K562 (cell line): ENCODE measurements at regions not wholly inside any gene's neighbourhood (a gene's known extent, or its start where the extent isn't known, plus 50 kb on each side); places are given as distances from the start of the nearest gene placed in this dataset.

ENCODE experiments used
- CBX2 ChIP-seq: fragments of 200-600 bp; sonication (generic); IDR thresholded peaks from one replicate; pipeline ENCODE4 v1.6.1; 2012; ENCODE audit warnings: mild to moderate bottlenecking, low read length, inconsistent platforms; ENCODE audit not compliant: insufficient read depth, poor library complexity, severe bottlenecking
- DIDO1 ChIP-seq: fragments of 450-650 bp; IDR thresholded peaks from 2 replicates; pipeline ENCODE4 v1.6.1; 2016; ENCODE audit warnings: low read depth, missing biosample characterization, missing genetic modification characterization
- FOS ChIP-seq: IDR thresholded peaks from 3 replicates; pipeline ENCODE4 v1.6.1; 2011; ENCODE audit not compliant: insufficient read length; ENCODE audit errors: extremely low read depth
- HDGF ChIP-seq: fragments of 450-650 bp; IDR thresholded peaks from 2 replicates; pipeline ENCODE4 v1.6.1; 2016
- MAFF ChIP-seq: IDR thresholded peaks from 2 replicates; pipeline ENCODE4 v1.6.1; 2012; ENCODE audit warnings: low read length, improper control_type of control experiment
- MAFG ChIP-seq: fragments of 450-650 bp; conservative IDR thresholded peaks from 2 replicates; pipeline ENCODE4 v1.6.1; 2016; ENCODE audit warnings: missing genetic modification characterization, missing compliant biosample characterization
- RBM25 ChIP-seq: fragments of 200-400 bp; formaldehyde crosslinking; IDR thresholded peaks from 2 replicates; pipeline ENCODE4 v1.6.1; 2018; ENCODE audit warnings: low read length, low read depth, moderate library complexity; ENCODE audit not compliant: severe bottlenecking
- SAFB ChIP-seq: fragments of 200-400 bp; formaldehyde crosslinking; IDR thresholded peaks from 2 replicates; pipeline ENCODE4 v1.6.1; 2017; ENCODE audit warnings: low read depth, low read length, borderline replicate concordance
- ZC3H4 ChIP-seq: sonication (generic); formaldehyde crosslinking; IDR thresholded peaks from 2 replicates; pipeline ENCODE4 v1.9.0; 2021; ENCODE audit warnings: missing genetic modification reagents, borderline replicate concordance
- ZNF217 ChIP-seq: sonication (generic); formaldehyde crosslinking; IDR thresholded peaks from 2 replicates; pipeline ENCODE4 v1.8.0; 2022; ENCODE audit warnings: mild to moderate bottlenecking, missing genetic modification reagents
- ZNF24 ChIP-seq: fragments of 450-650 bp; IDR thresholded peaks from 2 replicates; pipeline ENCODE4 v1.6.1; 2016
- ZNF445 ChIP-seq: fragments of 250-450 bp; sonication (Bioruptor Pico); IDR thresholded peaks from 2 replicates; pipeline ENCODE4 v1.4.0; 2020; ENCODE audit warnings: low read depth, mild to moderate bottlenecking, moderate library complexity
- ZNF699 ChIP-seq: fragments of 250-450 bp; sonication (Bioruptor Pico); IDR thresholded peaks from 2 replicates; pipeline ENCODE4 v1.8.0; 2021; ENCODE audit warnings: mild to moderate bottlenecking, moderate library complexity; ENCODE audit not compliant: insufficient replicate concordance
- TF ChIP-seq, protein P1 (sequence below): fragments of 250-450 bp; sonication (Bioruptor Pico); IDR thresholded peaks from 2 replicates; pipeline ENCODE4 v1.4.0; 2020; ENCODE audit warnings: borderline replicate concordance
- TF ChIP-seq, protein P2 (sequence below): fragments of 250-450 bp; sonication (Bioruptor Pico); IDR thresholded peaks from 2 replicates; pipeline ENCODE4 v1.5.0; 2021; ENCODE audit warnings: mild to moderate bottlenecking, borderline replicate concordance
- TF ChIP-seq, protein P3 (sequence below): fragments of 250-450 bp; sonication (Bioruptor Pico); IDR thresholded peaks from 2 replicates; pipeline ENCODE4 v1.8.0; 2022; ENCODE audit warnings: moderate library complexity, mild to moderate bottlenecking, inconsistent platforms
- TF ChIP-seq, protein P4 (sequence below), 2 experiments: fragments of 450-650 bp in 1 of 2; IDR thresholded peaks; 2 replicates each; pipeline ENCODE4 v1.6.1; 2011 to 2017; ENCODE audit warnings: low read depth in 2 of 2, antibody characterized with exemption in 1 of 2, borderline replicate concordance in 1 of 2, low read length in 1 of 2, mild to moderate bottlenecking in 1 of 2, mixed read lengths in 1 of 2; ENCODE audit not compliant: control insufficient read depth in 1 of 2
- TF ChIP-seq, protein P5 (sequence below): fragments of 250-450 bp; sonication (Bioruptor Pico); IDR thresholded peaks from 2 replicates; pipeline ENCODE4 v1.9.0; 2021; ENCODE audit warnings: mild to moderate bottlenecking

DNA sequence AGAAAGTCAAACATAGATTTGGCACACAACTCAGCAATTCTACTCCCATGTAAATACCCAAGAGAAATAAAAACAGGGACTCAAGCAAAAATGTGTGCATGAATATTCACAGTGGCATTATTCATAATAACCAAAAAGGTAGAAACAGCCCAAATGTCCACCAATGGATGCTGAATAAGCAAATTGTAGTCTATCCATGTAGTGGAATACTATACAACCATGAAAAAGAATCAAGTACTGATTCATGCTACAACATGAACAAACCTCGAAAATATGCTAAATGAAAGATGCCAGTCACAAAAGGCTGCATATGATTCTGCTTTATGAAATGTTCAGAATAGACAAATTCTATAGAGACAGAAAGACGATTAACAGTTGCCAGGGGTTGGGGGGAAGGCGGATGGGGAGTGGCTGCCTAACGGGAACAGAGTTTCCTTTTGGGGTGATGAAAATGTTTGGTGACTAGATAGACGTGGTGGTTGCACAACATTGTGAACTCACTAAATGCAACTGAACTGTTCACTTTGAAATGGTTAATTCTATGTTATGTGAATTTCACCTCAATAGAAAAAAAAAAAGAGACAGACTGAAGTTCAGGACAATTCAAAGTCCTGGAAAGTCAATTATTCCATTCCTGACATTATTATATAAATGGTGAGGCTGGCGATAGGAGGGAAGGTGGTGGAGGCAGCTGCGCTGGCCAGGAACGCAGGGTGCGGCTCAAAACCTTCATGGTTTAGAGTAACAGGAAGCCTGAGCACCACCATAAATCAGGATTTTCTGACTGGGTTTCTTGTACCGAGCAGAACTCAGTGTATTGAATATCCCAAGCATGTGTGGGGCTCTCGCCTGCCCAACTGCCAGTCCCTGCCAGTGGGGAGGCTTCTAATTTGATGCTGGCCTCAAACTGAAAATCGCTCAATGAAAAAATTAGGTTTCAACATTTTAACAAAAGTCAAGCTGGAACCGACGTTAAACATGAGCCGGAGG lies 300.9 kb downstream of the C16orf95 start (continued):
- TF ChIP-seq, protein P1, sequence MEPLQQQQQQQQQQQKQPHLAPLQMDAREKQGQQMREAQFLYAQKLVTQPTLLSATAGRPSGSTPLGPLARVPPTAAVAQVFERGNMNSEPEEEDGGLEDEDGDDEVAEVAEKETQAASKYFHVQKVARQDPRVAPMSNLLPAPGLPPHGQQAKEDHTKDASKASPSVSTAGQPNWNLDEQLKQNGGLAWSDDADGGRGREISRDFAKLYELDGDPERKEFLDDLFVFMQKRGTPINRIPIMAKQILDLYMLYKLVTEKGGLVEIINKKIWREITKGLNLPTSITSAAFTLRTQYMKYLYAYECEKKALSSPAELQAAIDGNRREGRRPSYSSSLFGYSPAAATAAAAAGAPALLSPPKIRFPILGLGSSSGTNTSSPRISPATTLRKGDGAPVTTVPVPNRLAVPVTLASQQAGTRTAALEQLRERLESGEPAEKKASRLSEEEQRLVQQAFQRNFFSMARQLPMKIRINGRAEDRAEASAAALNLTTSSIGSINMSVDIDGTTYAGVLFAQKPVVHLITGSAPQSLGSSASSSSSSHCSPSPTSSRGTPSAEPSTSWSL (CRISPR knock-in tag), result no peak
- TF ChIP-seq, protein P2, sequence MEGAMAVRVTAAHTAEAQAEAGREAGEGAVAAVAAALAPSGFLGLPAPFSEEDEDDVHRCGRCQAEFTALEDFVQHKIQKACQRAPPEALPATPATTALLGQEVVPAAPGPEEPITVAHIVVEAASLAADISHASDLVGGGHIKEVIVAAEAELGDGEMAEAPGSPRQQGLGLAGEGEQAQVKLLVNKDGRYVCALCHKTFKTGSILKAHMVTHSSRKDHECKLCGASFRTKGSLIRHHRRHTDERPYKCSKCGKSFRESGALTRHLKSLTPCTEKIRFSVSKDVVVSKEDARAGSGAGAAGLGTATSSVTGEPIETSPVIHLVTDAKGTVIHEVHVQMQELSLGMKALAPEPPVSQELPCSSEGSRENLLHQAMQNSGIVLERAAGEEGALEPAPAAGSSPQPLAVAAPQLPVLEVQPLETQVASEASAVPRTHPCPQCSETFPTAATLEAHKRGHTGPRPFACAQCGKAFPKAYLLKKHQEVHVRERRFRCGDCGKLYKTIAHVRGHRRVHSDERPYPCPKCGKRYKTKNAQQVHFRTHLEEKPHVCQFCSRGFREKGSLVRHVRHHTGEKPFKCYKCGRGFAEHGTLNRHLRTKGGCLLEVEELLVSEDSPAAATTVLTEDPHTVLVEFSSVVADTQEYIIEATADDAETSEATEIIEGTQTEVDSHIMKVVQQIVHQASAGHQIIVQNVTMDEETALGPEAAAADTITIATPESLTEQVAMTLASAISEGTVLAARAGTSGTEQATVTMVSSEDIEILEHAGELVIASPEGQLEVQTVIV, result no peak
- TF ChIP-seq, protein P3, sequence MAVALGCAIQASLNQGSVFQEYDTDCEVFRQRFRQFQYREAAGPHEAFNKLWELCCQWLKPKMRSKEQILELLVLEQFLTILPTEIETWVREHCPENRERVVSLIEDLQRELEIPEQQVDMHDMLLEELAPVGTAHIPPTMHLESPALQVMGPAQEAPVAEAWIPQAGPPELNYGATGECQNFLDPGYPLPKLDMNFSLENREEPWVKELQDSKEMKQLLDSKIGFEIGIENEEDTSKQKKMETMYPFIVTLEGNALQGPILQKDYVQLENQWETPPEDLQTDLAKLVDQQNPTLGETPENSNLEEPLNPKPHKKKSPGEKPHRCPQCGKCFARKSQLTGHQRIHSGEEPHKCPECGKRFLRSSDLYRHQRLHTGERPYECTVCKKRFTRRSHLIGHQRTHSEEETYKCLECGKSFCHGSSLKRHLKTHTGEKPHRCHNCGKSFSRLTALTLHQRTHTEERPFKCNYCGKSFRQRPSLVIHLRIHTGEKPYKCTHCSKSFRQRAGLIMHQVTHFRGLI (CRISPR knock-in tag), result no peak
- TF ChIP-seq ZNF217 (CRISPR knock-in tag) (no peak), MAFF (peak; percentile 32; the same call in 1 of the 2 replicates), RBM25 (peak; percentile 80), ZNF24 (no peak), CBX2 (no peak), DIDO1 (no peak), SAFB (no peak), MAFG (tag) (peak; percentile 55), HDGF (no peak), FOS (no peak), ZNF699 (CRISPR knock-in tag) (no peak), ZNF445 (CRISPR knock-in tag) (no peak), ZC3H4 (CRISPR knock-in tag) (no peak)
- TF ChIP-seq, protein P4, sequence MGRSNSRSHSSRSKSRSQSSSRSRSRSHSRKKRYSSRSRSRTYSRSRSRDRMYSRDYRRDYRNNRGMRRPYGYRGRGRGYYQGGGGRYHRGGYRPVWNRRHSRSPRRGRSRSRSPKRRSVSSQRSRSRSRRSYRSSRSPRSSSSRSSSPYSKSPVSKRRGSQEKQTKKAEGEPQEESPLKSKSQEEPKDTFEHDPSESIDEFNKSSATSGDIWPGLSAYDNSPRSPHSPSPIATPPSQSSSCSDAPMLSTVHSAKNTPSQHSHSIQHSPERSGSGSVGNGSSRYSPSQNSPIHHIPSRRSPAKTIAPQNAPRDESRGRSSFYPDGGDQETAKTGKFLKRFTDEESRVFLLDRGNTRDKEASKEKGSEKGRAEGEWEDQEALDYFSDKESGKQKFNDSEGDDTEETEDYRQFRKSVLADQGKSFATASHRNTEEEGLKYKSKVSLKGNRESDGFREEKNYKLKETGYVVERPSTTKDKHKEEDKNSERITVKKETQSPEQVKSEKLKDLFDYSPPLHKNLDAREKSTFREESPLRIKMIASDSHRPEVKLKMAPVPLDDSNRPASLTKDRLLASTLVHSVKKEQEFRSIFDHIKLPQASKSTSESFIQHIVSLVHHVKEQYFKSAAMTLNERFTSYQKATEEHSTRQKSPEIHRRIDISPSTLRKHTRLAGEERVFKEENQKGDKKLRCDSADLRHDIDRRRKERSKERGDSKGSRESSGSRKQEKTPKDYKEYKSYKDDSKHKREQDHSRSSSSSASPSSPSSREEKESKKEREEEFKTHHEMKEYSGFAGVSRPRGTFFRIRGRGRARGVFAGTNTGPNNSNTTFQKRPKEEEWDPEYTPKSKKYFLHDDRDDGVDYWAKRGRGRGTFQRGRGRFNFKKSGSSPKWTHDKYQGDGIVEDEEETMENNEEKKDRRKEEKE (IDR thresholded peaks at IDR 0.05; ENCODE audit: borderline replicate concordance in 1 of 2, control insufficient read depth in 1 of 2, low read depth in 2 of 2, low read length in 1 of 2), result no peak
- TF ChIP-seq, protein P5, sequence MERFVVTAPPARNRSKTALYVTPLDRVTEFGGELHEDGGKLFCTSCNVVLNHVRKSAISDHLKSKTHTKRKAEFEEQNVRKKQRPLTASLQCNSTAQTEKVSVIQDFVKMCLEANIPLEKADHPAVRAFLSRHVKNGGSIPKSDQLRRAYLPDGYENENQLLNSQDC (CRISPR knock-in tag), result no peak
